ENCODE measurements at regions not wholly inside any gene's neighbourhood (a gene's known extent, or its start where the extent isn't known, plus 50 kb on each side); places are given as distances from the start of the nearest gene placed in this dataset.

DNA sequence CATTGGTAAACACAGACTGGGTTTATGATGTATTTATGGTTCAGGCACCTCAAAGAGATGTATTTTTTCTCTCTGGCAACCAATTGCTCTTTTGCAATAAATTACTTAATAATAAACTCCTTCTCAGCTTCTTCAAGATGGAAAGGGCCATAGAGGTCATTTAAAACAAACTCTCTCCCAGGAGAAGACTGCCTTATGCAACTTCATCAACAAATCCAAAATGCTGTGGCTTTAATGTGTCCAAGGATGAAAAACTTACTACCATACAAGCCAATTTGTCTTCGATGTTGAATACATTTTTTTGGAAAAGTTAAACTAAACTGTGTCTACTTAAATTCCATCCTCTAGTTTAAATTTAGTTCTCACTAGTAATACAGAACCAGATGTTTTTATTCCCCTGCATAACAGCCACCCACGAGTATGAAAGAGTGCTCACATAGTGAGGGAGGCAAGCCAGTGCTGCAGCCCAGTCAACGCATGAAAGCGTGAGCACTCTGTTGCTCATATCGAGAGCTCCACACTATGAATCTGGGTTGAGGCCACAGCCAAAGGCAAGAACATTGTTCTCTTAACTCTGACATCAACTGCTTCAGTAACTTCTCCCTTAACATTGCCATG is 761.3 kb upstream of the GRM7 start:
- Histone ChIP-seq H3K36me3 (no peaks in the 10 kb centered on the region), H3K4me3 (no peak overlapping the region), H3K4me1 (no peaks in the 10 kb centered on the region), H3K9me3 (peaks cover 0 to 7% (median 0%) of the 10 kb centered on the region in 11 donors), H3K27me3 (no peaks in the 10 kb centered on the region), H3K27ac (no peak overlapping the region)
- intact Hi-C loops (cut with DNase I) = no loop called here
- TF ChIP-seq, protein P1, sequence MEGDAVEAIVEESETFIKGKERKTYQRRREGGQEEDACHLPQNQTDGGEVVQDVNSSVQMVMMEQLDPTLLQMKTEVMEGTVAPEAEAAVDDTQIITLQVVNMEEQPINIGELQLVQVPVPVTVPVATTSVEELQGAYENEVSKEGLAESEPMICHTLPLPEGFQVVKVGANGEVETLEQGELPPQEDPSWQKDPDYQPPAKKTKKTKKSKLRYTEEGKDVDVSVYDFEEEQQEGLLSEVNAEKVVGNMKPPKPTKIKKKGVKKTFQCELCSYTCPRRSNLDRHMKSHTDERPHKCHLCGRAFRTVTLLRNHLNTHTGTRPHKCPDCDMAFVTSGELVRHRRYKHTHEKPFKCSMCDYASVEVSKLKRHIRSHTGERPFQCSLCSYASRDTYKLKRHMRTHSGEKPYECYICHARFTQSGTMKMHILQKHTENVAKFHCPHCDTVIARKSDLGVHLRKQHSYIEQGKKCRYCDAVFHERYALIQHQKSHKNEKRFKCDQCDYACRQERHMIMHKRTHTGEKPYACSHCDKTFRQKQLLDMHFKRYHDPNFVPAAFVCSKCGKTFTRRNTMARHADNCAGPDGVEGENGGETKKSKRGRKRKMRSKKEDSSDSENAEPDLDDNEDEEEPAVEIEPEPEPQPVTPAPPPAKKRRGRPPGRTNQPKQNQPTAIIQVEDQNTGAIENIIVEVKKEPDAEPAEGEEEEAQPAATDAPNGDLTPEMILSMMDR (IDR thresholded peaks at IDR 0.05) = no peak
- WGBS, 2 donors = 77 to 78% methylated on average over 5 of the region's 5 CpGs
- no peak for DNase-seq
- ATAC-seq = peak in 2 of 8 donors; percentile 57 to 76

DNA sequence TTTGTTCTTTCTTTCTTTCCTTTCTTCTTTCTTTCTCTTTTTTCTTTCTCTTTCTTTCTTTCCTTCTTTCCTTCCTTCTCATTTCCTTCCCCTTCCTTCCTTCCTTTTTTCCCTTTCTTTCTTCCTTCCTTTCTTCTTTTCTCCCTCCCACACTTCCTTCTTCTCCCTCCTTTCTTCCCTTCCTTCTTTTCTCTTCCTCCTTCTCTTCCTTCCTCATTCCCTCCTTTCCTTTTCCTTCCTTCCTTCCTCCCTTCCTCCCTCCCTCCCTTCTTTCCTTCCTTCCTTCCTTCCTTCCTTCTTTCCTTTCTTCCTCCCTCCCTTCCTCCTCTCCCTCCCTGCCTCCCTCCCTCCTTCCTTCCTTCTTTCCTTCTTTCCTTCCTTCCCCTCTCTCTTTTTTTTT is 755.7 kb upstream of the GRM7 start:
- Histone ChIP-seq H3K9me3 (peaks cover 0 to 19% (median 0%) of the 10 kb centered on the region in 11 donors), H3K4me1 (no peaks in the 10 kb centered on the region), H3K36me3 (no peaks in the 10 kb centered on the region), H3K27ac (no peak overlapping the region), H3K27me3 (no peaks in the 10 kb centered on the region), H3K4me3 (no peak overlapping the region)
- TF ChIP-seq, protein P1 (IDR thresholded peaks at IDR 0.05) = no peak
- DNase-seq = no peak
- no peak for ATAC-seq
- intact Hi-C loops (cut with DNase I) = no loop called here

DNA sequence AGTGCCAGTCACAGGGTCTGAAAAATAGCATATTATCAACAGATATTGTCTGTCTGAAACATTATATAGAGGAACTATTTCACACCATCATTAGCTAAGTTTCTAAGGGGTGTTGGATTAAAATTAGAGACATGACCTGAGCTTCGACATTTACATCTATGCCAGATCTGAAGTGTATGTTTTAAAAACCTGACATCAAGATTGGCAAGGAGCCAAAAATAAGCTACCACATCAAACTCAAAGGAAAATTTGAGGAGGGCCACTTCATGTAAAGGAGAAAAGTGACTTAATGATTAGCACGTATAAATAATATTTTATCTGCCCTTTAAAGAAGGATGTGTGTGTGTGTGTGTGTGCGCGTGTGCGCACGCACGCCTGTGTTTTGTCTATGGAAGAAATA is 752.0 kb upstream of the GRM7 start:
- Histone ChIP-seq H3K36me3 (no peaks in the 10 kb centered on the region), H3K27ac (no peak overlapping the region), H3K4me3 (no peak overlapping the region), H3K9me3 (peaks cover 0 to 12% (median 0%) of the 10 kb centered on the region in 11 donors), H3K27me3 (no peaks in the 10 kb centered on the region), H3K4me1 (no peaks in the 10 kb centered on the region)
- TF ChIP-seq, protein P1 (IDR thresholded peaks at IDR 0.05) = no peak
- DNase-seq (no peak), ATAC-seq (no peak)
- intact Hi-C loops (cut with DNase I) = no loop called here
- WGBS, 2 donors = 81 to 88% methylated on average over 7 of the region's 7 CpGs

DNA sequence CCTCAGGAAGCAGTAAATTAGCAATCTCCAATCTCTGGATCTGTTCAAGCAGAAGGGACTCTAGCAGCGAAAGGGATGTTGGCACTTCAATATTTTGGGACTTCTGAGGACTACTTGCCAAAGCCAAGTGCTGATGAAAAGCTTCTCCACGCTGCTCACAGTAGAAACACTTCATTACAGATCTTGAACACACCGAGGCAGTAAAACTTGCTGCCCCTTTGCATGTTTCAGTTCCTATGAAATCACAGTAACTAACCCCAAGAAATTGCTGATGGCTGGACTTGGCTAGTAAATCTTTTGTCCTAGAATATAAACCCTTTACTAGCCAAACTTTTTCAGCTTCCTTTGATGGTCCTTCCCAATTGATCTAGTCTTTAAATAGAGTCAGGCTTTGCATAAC is 750.5 kb upstream of the GRM7 start:
- Histone ChIP-seq H3K27ac (no peak overlapping the region), H3K4me3 (no peak overlapping the region), H3K27me3 (no peaks in the 10 kb centered on the region), H3K36me3 (no peaks in the 10 kb centered on the region), H3K4me1 (no peaks in the 10 kb centered on the region), H3K9me3 (peaks cover 0 to 11% (median 0%) of the 10 kb centered on the region in 11 donors)
- ATAC-seq (no peak), DNase-seq (no peak)
- intact Hi-C loops (cut with DNase I) = no loop called here
- TF ChIP-seq, protein P1 (IDR thresholded peaks at IDR 0.05) = no peak
- WGBS, 2 donors = 71 to 72% methylated on average over 3 of the region's 3 CpGs

All from heart right ventricle (tissue), 16 donors.